ENCODE measurements at regions not wholly inside any gene's neighbourhood (a gene's known extent, or its start where the extent isn't known, plus 50 kb on each side); places are given as distances from the start of the nearest gene placed in this dataset.

GRCh38 chr15:72979791-72980190, 72.5 kb upstream of the NEO1 start:
- TF ChIP-seq POLR2A (IDR thresholded peaks at IDR 0.05; ENCODE audit: extremely low read depth, insufficient read length) (no peak), CTCF (IDR thresholded peaks at IDR 0.05; ENCODE audit: low read depth, low read length) (no peak), MAX (IDR thresholded peaks at IDR 0.05; ENCODE audit: low read depth, low read length) (no peak)
